ENCODE measurements at regions not wholly inside any gene's neighbourhood (a gene's known extent, or its start where the extent isn't known, plus 50 kb on each side); places are given as distances from the start of the nearest gene placed in this dataset.

GRCh38 chr14:97723819-97724218 lies 926.6 kb downstream of the VRK1 start:
- TF ChIP-seq CTCF (IDR thresholded peaks at IDR 0.05; ENCODE audit: insufficient read depth, low read depth, low read length) (no peak), EZH2 (IDR thresholded peaks at IDR 0.05; ENCODE audit: insufficient read depth, low read length) (no peak)

All from astrocyte (in vitro differentiated cells and primary cell).